HG02938 (cell line): ENCODE measurements at regions not wholly inside any gene's neighbourhood (a gene's known extent, or its start where the extent isn't known, plus 50 kb on each side); places are given as distances from the start of the nearest gene placed in this dataset.
"Not testable (repeated sequence)": the region's sequence is repeated elsewhere in the genome, so short reads cannot be mapped to it uniquely, and the experiment has no call there.

ENCODE experiments used
- ATAC-seq: cut with Tn5 transposase; IDR thresholded peaks from one replicate; pipeline ENCODE4 v1.9.1; 2021; ENCODE audit warnings: mild to moderate bottlenecking, moderate library complexity; ENCODE audit not compliant: unreplicated experiment

- not testable (repeated sequence) for ATAC-seq
Observed at GRCh38 chr4:17436047-17436749, 75.7 kb downstream of the QDPR start.

DNA sequence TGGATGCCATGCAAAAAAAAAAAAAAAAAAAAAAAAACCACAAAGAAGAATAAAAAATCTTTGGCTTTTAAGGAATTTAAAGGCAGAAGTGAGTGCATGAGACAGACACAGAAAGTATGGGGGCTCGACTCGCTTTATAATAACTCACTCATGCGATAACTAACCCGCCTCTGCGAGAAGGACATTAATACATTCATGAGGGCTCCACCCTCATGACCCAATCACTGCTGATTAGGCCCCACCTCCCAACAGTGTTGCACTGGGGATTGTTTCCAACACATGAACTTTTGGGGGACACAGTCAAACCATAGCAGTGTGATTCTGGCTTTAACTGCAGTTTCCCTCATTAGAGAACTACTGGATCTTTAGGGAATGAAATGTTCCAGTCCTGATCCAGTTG, 78.1 kb downstream of the QDPR start:
- no peak for ATAC-seq

DNA sequence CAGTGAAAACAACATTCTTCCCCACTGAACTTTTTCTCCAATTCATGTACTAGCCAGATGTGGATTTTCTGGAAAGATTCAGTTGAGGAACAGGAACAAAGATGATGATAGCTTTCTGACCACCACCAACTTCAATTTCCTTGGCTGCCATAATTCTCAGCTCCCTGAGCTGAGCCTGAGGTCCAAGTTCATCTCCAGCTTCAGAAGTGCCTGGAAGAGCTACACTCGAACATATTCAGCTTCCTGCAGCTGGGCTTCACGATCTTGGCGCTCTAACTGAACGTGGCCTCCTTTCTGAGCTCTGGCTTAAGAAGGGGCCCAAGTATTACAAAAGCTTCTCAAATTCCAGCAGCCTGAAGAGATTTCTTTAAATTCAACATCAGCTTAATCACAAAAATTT, 83.9 kb downstream of the QDPR start:
- ATAC-seq: no peak

- no peak for ATAC-seq
Observed at GRCh38 chr4:17426222-17426621, 85.7 kb downstream of the QDPR start.

DNA sequence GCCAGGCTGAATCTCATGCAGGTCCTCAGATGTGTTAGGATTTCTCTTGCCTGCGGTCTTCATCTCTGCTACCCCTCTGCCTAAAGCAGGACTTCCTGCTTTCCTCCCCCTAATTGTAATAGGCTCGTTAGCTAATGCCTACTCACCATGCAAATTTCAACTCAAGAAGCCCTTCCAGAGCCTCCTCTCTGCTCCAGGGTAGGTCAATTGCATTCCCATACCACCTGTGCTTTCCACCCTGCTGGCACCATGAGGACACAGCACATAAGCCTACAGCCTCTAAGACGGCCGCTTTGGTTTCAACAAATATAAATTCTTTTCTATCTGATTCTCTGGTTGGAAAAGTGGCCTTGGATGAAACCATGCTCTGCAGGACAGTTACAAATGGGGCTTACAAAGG, 93.9 kb downstream of the QDPR start:
- no peak for ATAC-seq

GRCh38 chr4:17414392-17414791, 97.5 kb downstream of the QDPR start:
- ATAC-seq: no peak

DNA sequence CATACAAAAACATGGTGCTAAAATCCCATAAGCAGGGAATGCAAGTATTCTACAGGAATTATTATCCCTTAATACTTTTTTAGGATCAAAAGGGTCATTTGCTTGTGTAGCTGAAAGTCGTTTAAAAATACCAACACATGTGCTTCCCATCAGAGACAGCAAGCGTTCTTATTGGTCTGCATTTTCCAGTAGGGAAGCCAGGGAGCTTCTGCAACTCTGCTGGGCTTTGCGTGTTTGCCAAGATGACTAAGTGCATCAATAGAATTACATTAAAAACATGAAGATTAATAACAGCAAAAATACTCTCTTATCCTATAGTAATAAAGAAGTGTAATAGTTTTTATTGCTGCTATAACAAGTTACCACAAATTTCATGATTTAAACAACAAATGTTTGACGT, 111.2 kb downstream of the QDPR start:
- ATAC-seq: no peak

- ATAC-seq: no peak
Observed at GRCh38 chr4:17398805-17399204, 113.1 kb downstream of the QDPR start.

DNA sequence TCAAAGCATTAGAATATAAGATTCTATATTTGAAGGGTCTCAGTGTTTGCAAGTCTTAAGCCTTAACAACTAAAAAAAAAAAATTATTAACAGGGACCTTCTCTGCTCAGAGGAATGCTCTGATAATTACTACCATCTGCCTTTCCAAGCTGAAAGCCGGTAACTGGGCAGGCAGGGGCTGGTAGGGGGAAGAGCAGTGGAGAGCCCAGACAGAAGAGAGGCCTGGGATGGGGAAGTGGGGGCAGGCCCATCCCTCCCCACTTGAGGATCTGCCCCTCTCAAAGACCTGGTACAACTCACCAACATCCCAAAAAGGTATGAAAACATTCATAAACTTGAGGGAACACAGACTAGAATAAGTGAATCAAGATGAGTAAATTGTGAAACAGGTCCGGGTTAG, 113.9 kb downstream of the QDPR start:
- no peak for ATAC-seq

DNA sequence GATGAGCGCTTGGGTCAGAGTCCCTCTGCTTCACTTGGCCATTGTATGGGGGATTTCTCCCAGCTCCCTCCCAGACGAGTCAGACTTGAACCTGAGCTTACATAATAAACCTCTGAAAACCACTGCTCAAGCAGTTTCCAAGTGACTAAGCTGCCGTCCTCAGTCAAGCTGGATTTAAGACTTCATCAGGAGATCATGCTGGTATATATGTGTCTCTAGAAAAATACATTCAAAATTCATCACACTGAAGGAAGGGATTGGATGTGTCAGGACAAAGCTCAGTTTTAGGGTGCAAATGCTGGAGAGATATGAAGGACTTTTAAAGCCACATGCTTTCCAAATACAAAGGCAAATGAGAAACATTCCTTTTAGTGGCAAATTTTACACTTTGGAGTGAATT, 114.3 kb downstream of the QDPR start:
- ATAC-seq: no peak

DNA sequence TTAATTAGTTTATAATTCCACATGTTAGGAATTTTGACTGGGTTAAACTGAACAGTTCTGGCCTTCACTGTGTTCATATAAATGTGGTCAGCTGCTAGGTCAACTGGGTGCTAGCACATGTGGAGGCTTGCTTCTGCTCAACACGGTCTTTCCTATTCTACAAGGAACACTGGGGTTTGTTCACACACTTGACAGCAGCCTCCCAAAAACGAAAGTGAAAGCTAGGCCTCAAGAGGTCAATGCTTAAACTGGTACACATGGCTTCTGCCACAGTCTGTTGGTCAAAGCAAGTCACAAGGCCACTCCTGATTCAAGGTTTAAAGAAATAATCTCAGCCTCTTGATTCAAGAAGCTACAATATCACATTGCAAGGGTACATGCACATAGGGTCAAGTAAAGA, 126.5 kb downstream of the QDPR start:
- no peak for ATAC-seq

DNA sequence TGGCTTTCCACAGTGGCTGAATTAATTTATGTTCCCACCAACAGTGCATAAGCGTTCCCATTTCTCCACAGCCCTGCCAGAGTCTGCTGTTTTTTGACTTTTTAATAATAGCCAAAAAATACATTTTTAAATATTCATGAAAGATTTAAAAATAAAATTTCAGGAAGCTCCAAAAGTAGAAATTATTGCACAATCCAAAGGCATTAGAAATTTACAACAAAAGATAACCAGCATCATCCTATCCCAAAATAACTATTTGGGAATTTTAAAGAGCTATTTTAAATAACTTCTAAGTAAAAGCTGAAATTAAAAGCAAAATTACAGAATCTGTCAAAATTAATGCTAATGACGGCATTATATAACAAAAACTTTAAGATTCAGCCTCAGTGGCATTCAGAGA, 131.5 kb downstream of the QDPR start:
- no peak for ATAC-seq

DNA sequence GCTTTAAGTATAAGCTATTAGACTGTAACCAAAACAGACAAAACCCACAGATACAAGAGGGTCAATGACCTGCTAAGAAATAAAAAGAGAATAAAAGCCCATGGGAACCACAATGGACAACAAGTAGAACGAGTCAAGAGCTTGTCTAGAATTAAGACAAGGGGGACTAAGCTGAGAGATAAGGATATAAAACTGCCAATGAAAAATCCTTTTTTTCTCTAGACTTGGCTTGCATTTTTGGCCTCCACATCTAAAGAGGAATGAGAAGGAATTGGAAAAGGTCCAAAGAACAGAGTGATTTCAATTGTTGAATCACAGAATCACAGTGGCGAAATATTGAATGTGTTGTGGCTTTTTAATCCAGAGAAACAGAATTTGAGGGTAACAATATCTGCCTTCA, 135.7 kb downstream of the QDPR start:
- no peak for ATAC-seq

GRCh38 chr4:17373666-17374065, 138.2 kb downstream of the QDPR start:
- ATAC-seq: no peak

DNA sequence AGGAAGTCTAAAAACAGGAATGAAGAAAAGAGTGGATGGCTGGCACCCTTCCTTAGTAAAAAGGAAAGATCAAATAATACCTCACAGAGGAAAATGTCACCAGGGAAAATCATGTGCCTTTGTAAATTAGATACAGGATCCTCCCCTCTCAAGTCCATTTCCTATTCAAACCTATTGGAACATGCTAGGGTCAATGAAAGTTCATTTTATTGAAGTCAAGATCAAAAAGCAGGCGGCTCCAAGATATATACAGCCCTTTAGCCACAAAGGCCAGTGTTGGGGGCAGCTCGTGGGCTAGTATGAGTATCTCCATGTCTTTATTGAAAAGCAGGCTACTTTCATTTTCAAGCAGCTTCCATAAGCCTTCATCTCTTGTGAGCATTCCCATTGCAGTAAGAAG, 141.1 kb downstream of the QDPR start:
- no peak for ATAC-seq

DNA sequence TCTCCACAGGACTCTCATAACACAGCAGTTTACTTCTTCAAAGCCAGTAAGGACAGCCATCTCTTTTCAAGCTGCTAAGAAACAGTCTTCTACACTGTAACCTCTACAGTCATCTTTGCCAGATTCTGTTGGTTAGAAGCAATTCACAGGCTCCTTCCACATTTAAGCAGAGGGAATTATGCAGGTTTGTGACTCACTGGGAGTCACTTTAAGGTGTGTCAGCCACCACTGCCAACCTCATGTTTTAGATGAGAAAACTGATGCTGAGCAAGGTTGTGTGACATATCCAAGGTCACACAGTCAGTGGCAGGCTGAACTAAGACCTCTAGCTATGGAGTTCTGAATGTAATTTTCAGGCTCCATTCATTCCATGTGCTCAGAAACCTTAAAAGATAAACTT, 143.5 kb downstream of the QDPR start:
- no peak for ATAC-seq

GRCh38 chr4:17367201-17367600, 144.7 kb downstream of the QDPR start:
- ATAC-seq: no peak

GRCh38 chr4:17366496-17366895, 145.4 kb downstream of the QDPR start:
- no peak for ATAC-seq

DNA sequence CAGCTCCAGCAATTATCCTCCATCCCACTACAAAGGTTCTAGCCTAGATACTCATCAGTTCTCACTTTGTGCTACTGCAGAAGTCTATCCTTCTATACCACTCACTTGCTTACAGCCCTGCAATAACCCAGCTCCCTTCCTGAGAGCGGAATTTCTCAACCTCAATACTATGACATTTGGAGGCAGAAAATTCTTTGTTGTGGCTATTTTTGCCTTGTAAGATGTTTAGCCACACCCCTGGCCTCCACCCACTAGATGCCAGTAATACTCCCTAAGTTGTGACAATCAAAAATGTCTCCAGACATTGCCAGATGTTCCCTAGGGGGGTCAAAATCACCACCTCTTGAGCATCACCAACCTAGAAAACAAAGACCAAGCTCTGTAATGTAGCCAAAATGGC, 149.5 kb downstream of the QDPR start:
- no peak for ATAC-seq

- ATAC-seq: no peak
Observed at GRCh38 chr4:17358241-17358640, 153.6 kb downstream of the QDPR start.

DNA sequence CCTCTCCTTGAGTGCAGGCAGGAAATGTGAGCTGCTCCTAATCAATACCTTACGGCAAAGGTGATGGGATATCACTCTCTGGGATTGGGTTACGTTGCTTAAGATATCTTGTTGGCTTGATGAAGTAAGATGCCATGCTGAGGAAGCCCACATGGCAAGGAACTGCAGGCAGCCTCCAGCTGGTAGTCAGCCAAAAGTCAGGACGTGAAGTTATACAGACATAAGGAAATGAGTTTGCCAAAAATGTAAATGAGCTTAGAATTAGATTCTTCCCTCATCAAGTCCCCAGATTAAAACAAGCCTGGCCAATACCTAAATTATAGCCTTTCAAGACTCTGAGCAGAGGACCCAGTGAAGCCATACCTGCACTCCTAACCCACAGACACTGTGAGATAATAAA, 155.0 kb downstream of the QDPR start:
- ATAC-seq: no peak

GRCh38 chr4:17352357-17352756, 159.5 kb downstream of the QDPR start:
- ATAC-seq: no peak

- no peak for ATAC-seq
Observed at GRCh38 chr4:17347445-17347844, 164.4 kb downstream of the QDPR start.
